Astrocyte (in vitro differentiated cells and primary cell): ENCODE measurements at regions not wholly inside any gene's neighbourhood (a gene's known extent, or its start where the extent isn't known, plus 50 kb on each side); places are given as distances from the start of the nearest gene placed in this dataset.

ENCODE experiments used
- DNase-seq: peaks from one replicate; pipeline ENCODE4 v3.0.0-alpha.2; 2010; ENCODE audit warnings: low read depth
- FAIRE-seq: peaks from 2 replicates; lab custom pipeline; 2011; peaks lifted over from hg19 to GRCh38; lab: Jason Lieb, UNC
- H2AFZ ChIP-seq: 2 replicates; pipeline ENCODE4 v1.6.0; 2012; ENCODE audit warnings: low read depth, low read length, inconsistent platforms
- H3K27ac ChIP-seq: 2 replicates; pipeline ENCODE4 v1.5.1; 2011; ENCODE audit warnings: low read depth, low read length, inconsistent platforms
- H3K27me3 ChIP-seq: 2 replicates; pipeline ENCODE4 v1.6.0; 2011; ENCODE audit warnings: low read length, inconsistent platforms; ENCODE audit not compliant: insufficient read depth
- H3K36me3 ChIP-seq: 2 replicates; pipeline ENCODE4 v1.5.1; 2011; ENCODE audit warnings: low read length, inconsistent platforms; ENCODE audit not compliant: insufficient read depth
- H3K4me1 ChIP-seq: 2 replicates; pipeline ENCODE4 v1.5.1; 2011; ENCODE audit warnings: low read length, inconsistent platforms; ENCODE audit not compliant: insufficient read depth
- H3K4me2 ChIP-seq: 2 replicates; pipeline ENCODE4 v1.6.0; 2012; ENCODE audit warnings: low read length, inconsistent platforms
- H3K4me3 ChIP-seq: 2 replicates; pipeline ENCODE4 v1.5.1; 2011; ENCODE audit warnings: low read depth, mild to moderate bottlenecking, low read length, inconsistent platforms; ENCODE audit not compliant: insufficient read depth
- H3K79me2 ChIP-seq: 2 replicates; pipeline ENCODE4 v1.6.0; 2012; ENCODE audit warnings: mild to moderate bottlenecking, low read length, inconsistent platforms; ENCODE audit not compliant: insufficient read depth
- H3K9ac ChIP-seq: 2 replicates; pipeline ENCODE4 v1.6.0; 2012; ENCODE audit warnings: mild to moderate bottlenecking, low read length, inconsistent platforms
- H3K9me3 ChIP-seq: 2 replicates; pipeline ENCODE4 v1.5.1; 2012; ENCODE audit warnings: low read depth, mild to moderate bottlenecking, low read length, inconsistent platforms; ENCODE audit not compliant: insufficient read depth
- H4K20me1 ChIP-seq: 2 replicates; pipeline ENCODE4 v1.6.0; 2012; ENCODE audit warnings: low read length, inconsistent platforms; ENCODE audit not compliant: insufficient read depth
- H3K27ac Mint-ChIP-seq: one replicate; pipeline ENCODE4 v1.8.0; 2021; ENCODE audit warnings: mild to moderate bottlenecking, mixed read lengths; ENCODE audit not compliant: unreplicated experiment
- H3K27me3 Mint-ChIP-seq: one replicate; pipeline ENCODE4 v1.8.0; 2021; ENCODE audit warnings: low read depth, mixed read lengths; ENCODE audit not compliant: unreplicated experiment
- H3K36me3 Mint-ChIP-seq: one replicate; pipeline ENCODE4 v1.8.0; 2021; ENCODE audit warnings: low read depth, mixed read lengths; ENCODE audit not compliant: unreplicated experiment
- H3K4me1 Mint-ChIP-seq: one replicate; pipeline ENCODE4 v1.8.0; 2021; ENCODE audit warnings: low read depth, mixed read lengths; ENCODE audit not compliant: unreplicated experiment
- H3K4me3 Mint-ChIP-seq: one replicate; pipeline ENCODE4 v1.8.0; 2021; ENCODE audit warnings: mild to moderate bottlenecking, moderate library complexity, mixed read lengths; ENCODE audit not compliant: unreplicated experiment
- H3K9me3 Mint-ChIP-seq: one replicate; pipeline ENCODE4 v1.8.0; 2021; ENCODE audit warnings: mild to moderate bottlenecking, mixed read lengths; ENCODE audit not compliant: unreplicated experiment
- EZH2 ChIP-seq: IDR thresholded peaks from 2 replicates; pipeline ENCODE4 v1.6.1; 2012; ENCODE audit warnings: mild to moderate bottlenecking, low read length, inconsistent platforms; ENCODE audit not compliant: insufficient read depth
- TF ChIP-seq, protein P1 (sequence below): IDR thresholded peaks from 2 replicates; pipeline ENCODE4 v1.5.1; 2011; ENCODE audit warnings: low read depth, mild to moderate bottlenecking, inconsistent platforms, low read length, moderate library complexity; ENCODE audit not compliant: insufficient read depth

DNA sequence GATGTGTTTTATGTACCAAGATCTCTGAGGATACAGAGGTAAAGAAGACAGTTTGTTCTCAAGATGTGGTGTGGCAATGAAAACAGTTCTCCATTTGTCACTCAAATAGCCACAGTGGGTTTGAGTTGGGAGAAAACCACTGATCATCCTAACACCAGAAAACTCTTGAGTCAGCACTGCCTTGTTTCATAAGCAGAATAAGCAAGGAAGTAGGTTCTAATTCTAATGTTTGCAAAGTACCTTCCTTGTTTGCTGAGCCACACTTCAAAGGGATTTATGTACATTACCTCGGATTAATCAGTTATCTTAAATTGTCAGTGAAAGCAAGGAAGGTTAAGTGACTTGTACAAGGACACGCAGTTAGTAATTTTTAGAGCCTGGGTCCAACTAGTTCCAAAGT is 107.8 kb upstream of the BOC start:
- H4K20me1 ChIP-seq: no peaks in the 10 kb centered on the region
- Mint-ChIP-seq H3K4me3 (no peak overlapping the region), H3K9me3 (peaks cover 2% of the 10 kb centered on the region), H3K27me3 (no peaks in the 10 kb centered on the region), H3K27ac (no peak overlapping the region), H3K36me3 (no peaks in the 10 kb centered on the region), H3K4me1 (peaks cover 34% of the 10 kb centered on the region)
- no peak overlapping the region for H2AFZ ChIP-seq
- no peak overlapping the region for H3K4me3 ChIP-seq
- FAIRE-seq (no peak), DNase-seq (no peak)
- TF ChIP-seq EZH2: no peak
- TF ChIP-seq, protein P1, sequence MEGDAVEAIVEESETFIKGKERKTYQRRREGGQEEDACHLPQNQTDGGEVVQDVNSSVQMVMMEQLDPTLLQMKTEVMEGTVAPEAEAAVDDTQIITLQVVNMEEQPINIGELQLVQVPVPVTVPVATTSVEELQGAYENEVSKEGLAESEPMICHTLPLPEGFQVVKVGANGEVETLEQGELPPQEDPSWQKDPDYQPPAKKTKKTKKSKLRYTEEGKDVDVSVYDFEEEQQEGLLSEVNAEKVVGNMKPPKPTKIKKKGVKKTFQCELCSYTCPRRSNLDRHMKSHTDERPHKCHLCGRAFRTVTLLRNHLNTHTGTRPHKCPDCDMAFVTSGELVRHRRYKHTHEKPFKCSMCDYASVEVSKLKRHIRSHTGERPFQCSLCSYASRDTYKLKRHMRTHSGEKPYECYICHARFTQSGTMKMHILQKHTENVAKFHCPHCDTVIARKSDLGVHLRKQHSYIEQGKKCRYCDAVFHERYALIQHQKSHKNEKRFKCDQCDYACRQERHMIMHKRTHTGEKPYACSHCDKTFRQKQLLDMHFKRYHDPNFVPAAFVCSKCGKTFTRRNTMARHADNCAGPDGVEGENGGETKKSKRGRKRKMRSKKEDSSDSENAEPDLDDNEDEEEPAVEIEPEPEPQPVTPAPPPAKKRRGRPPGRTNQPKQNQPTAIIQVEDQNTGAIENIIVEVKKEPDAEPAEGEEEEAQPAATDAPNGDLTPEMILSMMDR: no peak
- H3K79me2 ChIP-seq: no peaks in the 10 kb centered on the region
- no peaks in the 10 kb centered on the region for H3K27me3 ChIP-seq
- no peaks in the 10 kb centered on the region for H3K9me3 ChIP-seq
- no peak overlapping the region for H3K9ac ChIP-seq
- no peak overlapping the region for H3K27ac ChIP-seq
- H3K4me2 ChIP-seq: no peak overlapping the region
- H3K4me1 ChIP-seq: peaks cover 1% of the 10 kb centered on the region
- H3K36me3 ChIP-seq: no peaks in the 10 kb centered on the region

GRCh38 chr3:113104357-113105092 is 106.8 kb upstream of the BOC start:
- H3K36me3 ChIP-seq: no peaks in the 10 kb centered on the region
- H3K4me1 ChIP-seq: no peaks in the 10 kb centered on the region
- H3K4me1 Mint-ChIP-seq: peaks cover 28% of the 10 kb centered on the region
- TF ChIP-seq, protein P1: no peak
- TF ChIP-seq EZH2: no peak
- H3K4me2 ChIP-seq: no peak overlapping the region
- H3K4me3 ChIP-seq: no peak overlapping the region
- H3K27ac ChIP-seq: no peak overlapping the region
- H3K27me3 Mint-ChIP-seq: no peaks in the 10 kb centered on the region
- DNase-seq (no peak), FAIRE-seq (no peak)
- H3K27ac Mint-ChIP-seq: no peak overlapping the region
- no peaks in the 10 kb centered on the region for H3K27me3 ChIP-seq
- H3K9me3 ChIP-seq: no peaks in the 10 kb centered on the region
- no peaks in the 10 kb centered on the region for H3K36me3 Mint-ChIP-seq
- peaks cover 2% of the 10 kb centered on the region for H3K9me3 Mint-ChIP-seq
- no peak overlapping the region for H3K4me3 Mint-ChIP-seq
- H2AFZ ChIP-seq: no peak overlapping the region
- no peaks in the 10 kb centered on the region for H3K79me2 ChIP-seq
- no peak overlapping the region for H3K9ac ChIP-seq
- no peaks in the 10 kb centered on the region for H4K20me1 ChIP-seq

GRCh38 chr3:113105093-113105449 is 106.3 kb upstream of the BOC start:
- Histone ChIP-seq H3K36me3 (no peaks in the 10 kb centered on the region), H3K27ac (no peak overlapping the region), H3K4me3 (no peak overlapping the region), H4K20me1 (no peaks in the 10 kb centered on the region), H3K79me2 (no peaks in the 10 kb centered on the region), H2AFZ (no peak overlapping the region), H3K4me1 (no peaks in the 10 kb centered on the region), H3K4me2 (no peak overlapping the region), H3K9me3 (no peaks in the 10 kb centered on the region), H3K9ac (no peak overlapping the region), H3K27me3 (no peaks in the 10 kb centered on the region)
- Mint-ChIP-seq H3K27ac (no peak overlapping the region), H3K4me3 (no peak overlapping the region), H3K9me3 (peaks cover 2% of the 10 kb centered on the region), H3K27me3 (no peaks in the 10 kb centered on the region), H3K36me3 (no peaks in the 10 kb centered on the region), H3K4me1 (peaks cover 30% of the 10 kb centered on the region)
- no peak for DNase-seq
- TF ChIP-seq EZH2: no peak
- FAIRE-seq: no peak
